Body of pancreas (tissue), 4 donors: ENCODE measurements at regions not wholly inside any gene's neighbourhood (a gene's known extent, or its start where the extent isn't known, plus 50 kb on each side); places are given as distances from the start of the nearest gene placed in this dataset.

ENCODE experiments used
- ATAC-seq: fragments of 150-250 bp; one replicate; pipeline ENCODE4 v1.9.1; 2016
- DNase-seq, 4 donors: peaks; one replicate each; pipeline ENCODE4 v3.0.0-alpha.2; 2019
- H3K27ac ChIP-seq, 4 donors: fragments of 200-600 bp; sonication (generic); 1 replicate in 3 of 4; 2 replicates in 1 of 4; pipeline versions ENCODE4 v1.5.1 to v1.6.1; 2016 to 2019; ENCODE audit warnings: mild to moderate bottlenecking in 1 of 4, mixed read lengths in 1 of 4, moderate library complexity in 1 of 4
- H3K27me3 ChIP-seq, 2 donors: fragments of 200-600 bp; sonication (generic); one replicate each; pipeline ENCODE4 v1.6.0; 2016; ENCODE audit warnings: mild to moderate bottlenecking in 1 of 2
- H3K36me3 ChIP-seq, 2 donors: fragments of 200-600 bp; sonication (generic); replicated peaks in 1 of 2; 2 replicates each; pipeline ENCODE4 v1.5.1; 2016; ENCODE audit warnings: low read depth in 2 of 2; ENCODE audit not compliant: insufficient read depth in 1 of 2
- H3K4me1 ChIP-seq: fragments of 200-600 bp; sonication (generic); one replicate; pipeline ENCODE4 v1.6.0; 2016
- H3K4me3 ChIP-seq, 2 donors: fragments of 200-600 bp; sonication (generic); 1 replicate in 1 of 2; 2 replicates in 1 of 2; pipeline ENCODE4 v1.5.1; 2016 to 2019
- H3K9me3 ChIP-seq, 3 donors: fragments of 200-600 bp; sonication (generic); 1 replicate in 2 of 3; 2 replicates in 1 of 3; pipeline ENCODE4 v1.5.1; 2016
- POLR2A ChIP-seq, 3 donors: fragments of 450-650 bp; IDR thresholded peaks; one replicate each; pipeline ENCODE4 v1.6.1; 2016; ENCODE audit warnings: antibody characterized with exemption in 3 of 3, mild to moderate bottlenecking in 2 of 3
- WGBS, 2 donors: methylation state at CpG; one replicate each; pipeline ENCODE4 v1.1.5; 2017; 5-methylcytosine and 5-hydroxymethylcytosine counted together
- intact Hi-C: fragments of 100-400 bp; cut with DNase I; formaldehyde crosslinking; loops from one replicate; pipeline ENCODE4 v1.15.1; 2023
- TF ChIP-seq, protein P1 (sequence below), 7 experiments: fragments of 450-650 bp in 4 of 7; fragments of 200-600 bp in 3 of 7; sonication (generic) in 3 of 7; IDR thresholded peaks; one replicate each; pipeline ENCODE4 v1.5.1; 2016 to 2019; ENCODE audit warnings: antibody characterized with exemption in 7 of 7

DNA sequence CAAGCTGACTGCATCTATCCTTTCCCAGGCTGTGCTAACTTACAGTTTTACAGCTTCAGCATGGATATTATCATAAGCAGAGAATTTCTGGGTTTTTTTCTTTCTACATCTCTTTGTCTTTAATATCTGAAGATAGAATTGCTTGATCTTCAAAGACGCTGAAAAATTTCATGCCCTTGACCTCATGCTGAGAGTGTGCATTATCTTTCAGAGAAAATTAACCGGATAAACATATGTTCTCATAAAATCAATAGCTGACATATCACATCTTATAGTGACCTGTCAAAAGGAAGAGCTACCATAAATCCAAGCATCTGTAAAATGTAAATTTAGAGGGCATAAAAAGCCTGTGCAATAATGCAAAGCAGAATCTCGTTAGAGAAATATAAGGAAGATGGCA, 1704.1 kb upstream of the FLRT2 start:
- no peak for TF ChIP-seq POLR2A (IDR thresholded peaks at IDR 0.05)
- TF ChIP-seq, protein P1, sequence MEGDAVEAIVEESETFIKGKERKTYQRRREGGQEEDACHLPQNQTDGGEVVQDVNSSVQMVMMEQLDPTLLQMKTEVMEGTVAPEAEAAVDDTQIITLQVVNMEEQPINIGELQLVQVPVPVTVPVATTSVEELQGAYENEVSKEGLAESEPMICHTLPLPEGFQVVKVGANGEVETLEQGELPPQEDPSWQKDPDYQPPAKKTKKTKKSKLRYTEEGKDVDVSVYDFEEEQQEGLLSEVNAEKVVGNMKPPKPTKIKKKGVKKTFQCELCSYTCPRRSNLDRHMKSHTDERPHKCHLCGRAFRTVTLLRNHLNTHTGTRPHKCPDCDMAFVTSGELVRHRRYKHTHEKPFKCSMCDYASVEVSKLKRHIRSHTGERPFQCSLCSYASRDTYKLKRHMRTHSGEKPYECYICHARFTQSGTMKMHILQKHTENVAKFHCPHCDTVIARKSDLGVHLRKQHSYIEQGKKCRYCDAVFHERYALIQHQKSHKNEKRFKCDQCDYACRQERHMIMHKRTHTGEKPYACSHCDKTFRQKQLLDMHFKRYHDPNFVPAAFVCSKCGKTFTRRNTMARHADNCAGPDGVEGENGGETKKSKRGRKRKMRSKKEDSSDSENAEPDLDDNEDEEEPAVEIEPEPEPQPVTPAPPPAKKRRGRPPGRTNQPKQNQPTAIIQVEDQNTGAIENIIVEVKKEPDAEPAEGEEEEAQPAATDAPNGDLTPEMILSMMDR (IDR thresholded peaks at IDR 0.05): no peak
- H3K36me3 ChIP-seq: no peaks in the 10 kb centered on the region
- no peaks in the 10 kb centered on the region for H3K27me3 ChIP-seq
- DNase-seq: no peak
- intact Hi-C loops: no loop called here
- H3K9me3 ChIP-seq: no peaks in the 10 kb centered on the region
- 59 to 61% methylated on average over 3 of the region's 3 CpGs for WGBS, 2 donors
- no peak overlapping the region for H3K4me3 ChIP-seq
- H3K4me1 ChIP-seq: peaks cover 6% of the 10 kb centered on the region
- no peak overlapping the region for H3K27ac ChIP-seq
- no peak for ATAC-seq

DNA sequence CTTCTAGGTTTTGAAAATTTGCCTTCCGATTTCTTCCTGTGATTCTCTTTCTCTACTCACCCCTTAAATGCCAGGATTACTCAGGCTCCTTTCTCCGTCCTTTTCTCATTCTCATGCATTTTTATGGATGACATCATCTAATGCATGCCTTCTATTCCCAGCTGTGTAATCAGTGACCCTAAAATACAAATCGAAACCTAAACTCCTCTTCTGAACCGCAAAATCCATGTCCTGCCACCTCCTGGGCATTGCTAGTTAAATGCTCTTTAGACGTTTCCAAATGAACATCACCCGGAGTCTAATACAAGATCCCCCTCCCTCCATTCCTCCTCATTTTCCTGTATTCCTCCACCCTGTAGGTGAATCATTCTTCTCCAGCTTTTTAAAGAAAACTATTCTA, 1703.1 kb upstream of the FLRT2 start:
- intact Hi-C loops: no loop called here
- TF ChIP-seq POLR2A (IDR thresholded peaks at IDR 0.05): no peak
- TF ChIP-seq, protein P1 (IDR thresholded peaks at IDR 0.05): no peak
- Histone ChIP-seq H3K4me3 (no peak overlapping the region), H3K9me3 (no peaks in the 10 kb centered on the region), H3K36me3 (no peaks in the 10 kb centered on the region), H3K27me3 (no peaks in the 10 kb centered on the region), H3K4me1 (peaks cover 6% of the 10 kb centered on the region), H3K27ac (no peak overlapping the region)
- ATAC-seq (no peak), DNase-seq (no peak)
- WGBS, 2 donors: 84 to 86% methylated on average over 6 of the region's 6 CpGs

DNA sequence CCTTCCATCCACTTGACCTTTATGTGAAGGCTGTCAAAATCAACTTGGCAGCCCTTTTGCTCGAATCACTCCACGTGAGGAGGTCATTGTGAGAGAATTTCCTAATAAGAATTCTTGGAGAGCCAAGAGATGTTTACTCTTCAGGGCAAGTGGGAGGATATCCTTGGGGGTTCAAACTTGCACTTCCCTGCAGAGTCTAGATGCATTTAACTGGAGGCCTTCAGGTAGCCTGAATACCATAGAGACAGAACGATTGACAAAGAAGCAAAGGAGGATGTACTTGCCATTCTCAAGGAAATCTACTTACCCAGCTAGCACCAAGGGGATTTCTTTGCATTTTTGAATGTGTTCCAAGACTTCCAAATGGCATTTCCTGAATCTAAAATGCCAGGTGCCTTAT, 1702.6 kb upstream of the FLRT2 start:
- Histone ChIP-seq H3K9me3 (no peaks in the 10 kb centered on the region), H3K36me3 (no peaks in the 10 kb centered on the region), H3K4me1 (peaks cover 6% of the 10 kb centered on the region), H3K27me3 (no peaks in the 10 kb centered on the region), H3K4me3 (no peak overlapping the region), H3K27ac (no peak overlapping the region)
- no peak for ATAC-seq
- 60 to 65% methylated on average over 3 of the region's 3 CpGs for WGBS, 2 donors
- TF ChIP-seq POLR2A (IDR thresholded peaks at IDR 0.05): no peak
- TF ChIP-seq, protein P1 (IDR thresholded peaks at IDR 0.05): no peak
- intact Hi-C loops: no loop called here
- no peak for DNase-seq

DNA sequence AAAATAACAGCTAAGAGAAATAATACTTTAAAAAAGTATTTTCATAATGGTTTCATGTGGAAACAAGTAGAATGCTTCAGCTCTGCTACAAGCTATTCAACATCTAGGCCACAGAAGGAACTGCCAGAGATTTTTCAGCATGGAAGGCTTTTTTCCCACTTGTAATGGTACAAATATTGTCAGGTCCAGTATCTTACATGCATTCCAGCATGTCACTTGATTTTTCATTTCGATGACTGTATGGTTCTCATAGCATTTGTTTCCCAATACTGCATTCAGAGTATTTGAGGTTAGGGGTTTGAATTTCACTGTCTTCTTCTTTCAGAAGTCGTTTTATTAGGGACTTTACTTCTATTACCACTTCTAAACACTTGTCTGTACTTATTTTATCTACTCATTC, 1701.5 kb upstream of the FLRT2 start:
- H3K36me3 ChIP-seq: no peaks in the 10 kb centered on the region
- H3K27ac ChIP-seq: no peak overlapping the region
- no peak for TF ChIP-seq POLR2A (IDR thresholded peaks at IDR 0.05)
- TF ChIP-seq, protein P1 (IDR thresholded peaks at IDR 0.05): no peak
- H3K4me3 ChIP-seq: no peak overlapping the region
- DNase-seq (no peak), ATAC-seq (no peak)
- H3K4me1 ChIP-seq: peaks cover 6% of the 10 kb centered on the region
- WGBS, 2 donors: 70 to 77% methylated on average over 2 of the region's 2 CpGs
- H3K27me3 ChIP-seq: no peaks in the 10 kb centered on the region
- intact Hi-C loops: no loop called here
- H3K9me3 ChIP-seq: no peaks in the 10 kb centered on the region

DNA sequence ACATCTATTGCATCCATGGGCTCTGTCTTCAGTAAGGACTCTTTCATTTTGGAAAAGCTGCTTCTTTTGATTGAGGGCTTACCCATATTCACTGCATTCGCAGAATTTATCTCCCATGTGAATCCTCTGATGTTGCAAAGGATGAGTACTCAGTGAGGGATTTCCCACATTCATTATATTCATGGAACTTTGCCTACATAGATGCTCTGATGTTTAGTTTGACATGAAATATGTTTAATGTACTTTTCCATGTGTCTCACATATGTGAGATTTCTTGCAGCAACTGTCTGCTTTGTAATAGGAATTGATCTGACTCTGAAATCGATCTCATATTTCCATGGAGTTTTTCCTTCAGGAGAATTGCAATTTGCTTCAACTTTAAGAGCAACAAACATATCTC, 1699.6 kb upstream of the FLRT2 start:
- Histone ChIP-seq H3K27ac (no peak overlapping the region), H3K9me3 (no peaks in the 10 kb centered on the region), H3K4me1 (peaks cover 6% of the 10 kb centered on the region), H3K4me3 (no peak overlapping the region), H3K27me3 (no peaks in the 10 kb centered on the region), H3K36me3 (no peaks in the 10 kb centered on the region)
- intact Hi-C loops: no loop called here
- TF ChIP-seq POLR2A (IDR thresholded peaks at IDR 0.05): no peak
- TF ChIP-seq, protein P1 (IDR thresholded peaks at IDR 0.05): no peak
- 70 to 77% methylated on average over 2 of the region's 2 CpGs for WGBS, 2 donors
- DNase-seq (no peak), ATAC-seq (no peak)
